Glomerular visceral epithelial cell (primary cell): ENCODE measurements at regions not wholly inside any gene's neighbourhood (a gene's known extent, or its start where the extent isn't known, plus 50 kb on each side); places are given as distances from the start of the nearest gene placed in this dataset.
"Not testable (repeated sequence)": the region's sequence is repeated elsewhere in the genome, so short reads cannot be mapped to it uniquely, and the experiment has no call there.

ENCODE experiments used
- DNase-seq: peaks from one replicate; pipeline ENCODE4 v3.0.0-alpha.2; 2016; ENCODE audit errors: extremely low spot score

DNA sequence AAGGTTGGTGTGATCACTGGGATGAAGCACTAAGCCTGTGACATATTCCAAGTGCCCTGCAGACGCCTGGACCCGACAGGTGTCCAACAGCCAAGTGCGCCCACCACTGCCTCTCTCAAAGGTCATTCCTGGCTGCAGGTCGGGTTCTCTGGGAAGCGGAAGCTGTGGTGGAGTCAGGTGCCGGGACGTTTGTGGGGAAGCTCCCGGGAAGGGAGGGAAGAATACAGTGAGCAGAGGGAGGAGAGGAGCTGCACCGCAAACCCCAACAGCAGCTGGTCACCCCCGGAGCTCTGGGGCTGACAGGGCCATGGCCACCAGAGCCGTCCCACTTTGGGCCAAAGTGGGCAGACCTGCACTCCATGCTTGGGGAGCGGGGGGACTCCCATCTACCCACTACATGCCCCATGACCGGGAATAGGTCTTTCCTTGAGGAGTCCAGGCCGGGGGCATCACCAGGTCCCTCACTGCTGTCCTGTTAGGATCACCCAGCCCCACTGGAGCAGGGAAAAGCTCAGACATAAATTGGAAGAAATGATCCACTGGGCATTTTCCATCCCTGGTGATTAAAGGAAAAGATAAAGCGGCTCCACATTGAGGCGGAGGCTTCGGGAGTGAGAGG lies 84.5 kb upstream of the PPP2R2D start:
- DNase-seq: no peak

DNA sequence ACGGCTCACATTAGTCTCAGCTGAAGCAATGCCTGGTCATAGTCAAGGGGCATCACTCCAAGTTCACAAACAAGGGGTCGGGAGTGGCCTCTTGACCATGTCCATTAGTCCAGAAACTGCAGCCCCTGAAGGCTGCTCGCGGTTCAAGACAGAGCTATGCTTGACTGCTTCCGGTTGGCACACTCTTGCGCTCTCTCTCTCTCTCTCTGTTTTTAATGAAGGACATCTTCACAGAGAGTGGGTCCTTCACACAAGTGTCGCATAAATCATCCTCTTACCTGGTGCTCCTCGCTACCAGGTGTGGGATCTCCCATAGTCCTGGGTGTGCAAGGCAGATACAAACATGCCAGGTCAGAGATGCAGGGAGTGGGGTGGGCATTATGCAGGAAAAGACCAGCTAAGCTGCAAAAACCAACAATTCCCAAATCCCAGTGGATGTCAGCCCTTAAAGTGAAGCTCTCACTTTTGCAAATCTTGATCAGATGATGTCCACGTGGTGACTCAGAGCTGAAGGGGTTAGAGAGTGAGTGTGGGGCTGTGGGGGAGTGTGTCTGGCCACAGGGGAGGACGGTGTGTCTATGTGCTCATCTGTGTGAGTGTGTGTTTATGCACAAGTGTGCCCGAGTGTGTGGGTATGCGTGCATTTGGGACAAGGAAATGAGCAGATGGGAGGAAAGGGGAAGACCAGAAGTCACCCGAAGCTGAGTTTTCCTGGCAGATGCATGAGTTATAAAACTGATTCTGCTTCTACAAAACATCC lies 83.7 kb upstream of the PPP2R2D start:
- DNase-seq: no peak

DNA sequence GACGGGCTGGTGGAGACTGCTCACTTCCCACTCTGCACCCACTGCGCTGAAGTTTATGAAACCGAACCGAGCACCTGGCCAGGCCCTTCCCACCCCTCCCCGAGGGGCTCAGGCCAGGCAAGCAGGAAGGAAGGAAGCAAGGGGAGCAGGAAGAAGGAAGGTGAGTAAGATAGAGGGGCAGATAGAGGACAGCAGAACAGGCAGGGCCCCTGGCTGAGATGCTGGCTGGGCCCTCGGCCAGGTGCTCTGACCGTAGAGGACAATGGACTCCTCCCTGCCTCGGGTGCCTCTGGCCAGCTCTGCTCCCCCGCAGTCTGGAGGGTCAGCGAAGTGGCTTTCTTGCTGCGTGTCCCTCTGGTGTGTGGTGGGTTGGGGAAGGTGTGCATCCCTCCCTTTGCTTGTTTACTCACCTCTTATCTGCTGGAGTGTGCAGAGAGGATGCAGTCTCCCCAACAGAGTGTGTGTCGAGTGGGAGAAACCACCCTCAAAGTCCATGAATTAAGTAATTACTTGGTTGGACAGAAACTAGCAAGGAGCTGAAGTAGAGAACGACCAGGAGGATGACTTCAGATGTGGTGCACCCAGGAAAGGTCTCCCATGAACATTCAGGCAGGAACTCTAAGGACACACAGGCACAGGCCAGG lies 82.8 kb upstream of the PPP2R2D start:
- no peak for DNase-seq

DNA sequence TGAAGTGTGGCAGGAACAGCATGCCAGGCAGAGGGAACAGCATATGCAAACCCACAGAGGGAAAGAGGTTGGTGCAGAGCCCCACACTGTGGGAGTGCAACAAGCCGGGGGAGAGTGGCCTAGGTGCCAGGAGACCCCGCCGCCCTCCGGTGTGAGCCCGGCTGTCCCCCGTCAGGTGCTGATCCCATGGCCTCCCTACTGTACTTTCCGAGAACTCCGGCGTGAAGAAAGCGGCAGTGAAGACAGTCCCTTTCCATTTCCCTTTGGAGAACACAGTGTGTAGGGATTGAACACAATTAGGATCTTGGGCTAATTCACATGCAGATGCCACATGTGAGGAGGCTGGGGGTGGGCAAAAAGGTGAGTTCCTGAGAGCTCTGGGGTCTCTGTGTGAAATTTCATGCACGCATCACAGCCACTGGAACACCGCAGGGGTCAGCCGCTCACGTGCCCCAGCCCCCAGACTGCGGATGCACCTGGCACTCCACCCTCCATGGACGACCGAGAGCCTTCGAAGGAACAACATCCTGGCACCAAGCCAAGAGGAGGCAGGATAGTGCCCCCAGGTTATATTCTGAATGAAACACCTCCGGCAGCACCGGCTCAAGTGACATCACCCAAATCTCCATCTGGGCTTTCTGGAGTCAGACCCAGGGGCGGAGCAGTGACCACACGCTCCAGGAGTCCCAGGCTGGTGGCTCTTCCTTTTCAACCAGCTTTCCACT lies 82.1 kb upstream of the PPP2R2D start:
- no peak for DNase-seq

DNA sequence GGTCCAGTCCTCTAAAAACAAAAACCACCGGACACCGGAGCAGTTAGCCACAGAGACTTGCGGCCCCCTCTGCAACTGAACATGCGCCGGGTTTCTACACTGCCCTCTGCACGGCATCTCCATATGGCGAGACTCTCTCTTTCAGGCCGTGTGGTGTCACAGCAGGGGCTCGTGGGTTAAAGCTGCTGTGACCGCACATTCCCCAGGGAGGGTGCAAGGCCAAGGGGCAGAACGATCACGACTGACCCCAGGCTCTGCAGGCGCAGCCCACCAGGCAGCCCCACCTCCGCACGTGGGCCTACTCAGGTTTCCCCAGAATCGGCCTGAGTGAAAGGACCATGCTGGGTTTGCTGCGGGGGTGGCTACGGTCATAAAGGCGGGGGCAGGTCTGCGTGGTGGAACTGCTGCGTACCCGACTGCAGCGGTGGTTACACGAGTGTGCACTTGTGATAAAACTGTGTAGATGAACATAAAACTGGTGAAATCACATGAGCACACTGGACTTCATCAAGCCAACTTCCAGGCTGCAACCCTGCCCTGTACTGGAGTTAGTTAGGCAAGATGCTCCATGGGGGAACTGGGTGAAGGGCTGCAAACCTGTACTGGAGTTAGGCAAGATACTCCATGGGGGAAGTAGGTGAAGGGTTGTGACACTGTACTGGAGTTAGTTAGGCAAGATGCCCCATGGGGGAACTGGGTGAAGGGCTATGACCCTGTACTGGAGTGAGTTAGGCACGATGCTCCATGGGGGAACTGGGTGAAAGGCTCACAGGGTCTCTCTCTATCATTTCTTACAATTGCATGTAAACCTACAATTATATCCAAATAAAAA lies 81.4 kb upstream of the PPP2R2D start:
- DNase-seq: no peak

DNA sequence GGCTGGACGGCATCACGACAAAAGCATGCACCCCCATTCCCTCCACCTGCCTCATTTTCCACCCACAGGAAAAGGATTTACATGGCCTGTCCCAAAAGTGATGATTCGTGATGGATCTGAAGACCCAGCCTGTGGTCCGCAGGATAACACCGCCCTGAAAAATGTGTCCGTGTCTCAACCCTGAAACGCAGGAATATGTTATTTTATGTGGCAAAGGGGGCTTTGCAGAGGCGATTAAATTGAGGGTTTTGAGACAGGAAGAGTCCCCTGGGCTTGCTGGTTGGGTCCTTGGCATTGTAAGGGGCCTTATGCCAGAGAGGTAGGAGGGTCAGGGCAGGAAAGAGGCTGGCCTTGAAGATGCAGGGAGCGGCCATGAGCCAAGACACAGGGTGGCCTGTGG lies 80.2 kb upstream of the PPP2R2D start:
- DNase-seq: no peak

DNA sequence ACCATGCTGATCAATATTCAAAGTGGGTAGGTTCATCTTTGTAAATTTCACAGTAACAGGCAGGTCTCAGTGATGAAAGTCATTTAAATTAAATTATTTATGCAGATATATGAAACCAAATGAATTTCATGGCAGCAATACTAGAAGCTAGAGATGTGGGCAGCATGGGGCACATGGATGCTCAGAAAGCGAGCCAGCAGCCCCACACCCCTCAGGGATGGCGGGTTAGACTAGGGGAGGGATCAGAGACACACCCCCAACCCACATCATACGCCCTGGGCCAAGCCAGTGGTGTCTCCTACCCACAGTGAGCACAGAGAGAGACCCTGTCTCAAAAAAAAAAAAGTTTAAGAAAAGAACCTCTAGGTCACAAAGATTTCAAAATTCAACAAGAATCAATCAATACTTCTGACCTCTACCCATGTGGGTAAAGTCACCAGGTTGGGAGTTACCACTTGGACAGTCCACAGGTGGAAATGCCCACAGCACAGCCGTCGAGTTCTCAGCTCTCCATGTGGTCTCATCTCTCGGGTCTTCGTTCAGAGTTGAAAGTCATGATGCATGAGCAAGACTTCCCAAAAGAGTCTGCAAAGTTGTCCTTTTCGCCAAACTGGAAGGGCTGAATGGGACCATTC lies 79.3 kb upstream of the PPP2R2D start:
- DNase-seq: no peak

DNA sequence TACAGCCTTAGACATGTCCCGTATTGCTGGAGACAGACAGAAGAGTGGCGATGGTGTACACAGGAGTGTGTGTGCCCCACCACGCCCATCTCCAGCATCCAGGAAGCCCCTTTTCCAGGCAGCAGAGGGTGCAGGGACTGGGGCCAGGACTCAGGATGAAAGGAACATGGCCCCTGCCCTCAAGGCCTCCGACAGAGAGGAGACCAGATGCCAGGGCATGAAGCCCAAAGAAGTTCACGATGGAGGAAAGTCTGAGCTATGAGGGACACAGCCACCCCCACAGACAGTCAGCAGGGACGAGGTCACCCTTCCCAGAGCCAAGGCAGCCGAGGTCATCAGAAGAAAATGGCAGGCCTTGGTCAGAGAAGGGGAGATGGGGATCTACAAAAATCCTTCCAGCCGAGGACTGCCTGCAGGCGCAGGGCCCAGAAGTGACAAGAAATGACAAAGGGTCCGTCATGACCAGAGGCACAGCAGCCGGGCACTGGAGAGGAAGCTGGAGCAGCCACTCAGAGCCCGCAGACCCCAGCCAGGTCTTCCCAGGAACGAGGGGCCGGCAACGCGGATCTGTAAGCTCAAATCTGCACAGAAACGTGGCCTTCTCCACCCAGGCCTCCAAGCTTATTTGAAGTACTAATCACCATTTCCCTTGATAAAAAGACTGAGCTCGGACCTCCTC lies 78.7 kb upstream of the PPP2R2D start:
- no peak for DNase-seq

DNA sequence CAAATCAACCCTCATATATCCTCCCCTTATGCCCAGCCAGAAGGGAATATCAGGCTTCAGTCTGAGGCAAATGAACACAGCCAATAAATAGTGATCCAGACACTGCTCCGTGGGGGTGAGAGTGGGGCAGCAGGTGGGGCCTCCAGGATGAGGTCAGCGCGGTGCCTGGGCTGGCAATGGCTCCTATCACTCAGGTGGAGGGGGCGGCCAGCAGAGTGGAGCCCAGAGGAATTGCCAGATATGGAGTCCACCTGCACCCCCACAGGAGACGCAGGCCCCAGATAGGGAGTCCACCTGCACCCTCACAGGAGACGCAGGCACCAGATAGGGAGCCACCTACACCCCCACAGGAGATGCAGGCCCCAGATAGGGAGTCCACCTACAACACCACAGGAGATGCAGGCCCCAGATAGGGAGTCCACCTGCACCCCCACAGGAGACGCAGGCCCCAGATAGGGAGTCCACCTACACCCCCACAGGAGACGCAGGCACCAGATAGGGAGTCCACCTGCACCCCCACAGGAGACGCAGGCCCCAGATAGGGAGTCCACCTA lies 78.0 kb upstream of the PPP2R2D start:
- no peak for DNase-seq

DNA sequence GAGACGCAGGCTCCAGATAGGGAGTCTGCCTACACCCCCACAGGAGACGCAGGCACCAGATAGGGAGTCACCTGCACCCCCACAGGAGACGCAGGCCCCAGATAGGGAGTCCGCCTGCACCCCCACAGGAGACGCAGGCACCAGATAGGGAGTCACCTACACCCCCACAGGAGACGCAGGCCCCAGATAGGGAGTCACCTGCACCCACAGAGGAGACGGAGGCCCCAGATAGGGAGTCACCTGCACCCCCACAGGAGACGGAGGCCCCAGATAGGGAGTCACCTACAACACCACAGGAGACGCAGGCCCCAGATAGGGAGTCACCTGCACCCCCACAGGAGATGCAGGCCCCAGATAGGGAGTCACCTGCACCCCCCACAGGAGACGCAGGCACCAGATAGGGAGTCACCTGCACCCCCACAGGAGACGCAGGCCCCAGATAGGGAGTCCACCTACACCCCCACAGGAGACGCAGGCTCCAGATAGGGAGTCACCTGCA lies 77.2 kb upstream of the PPP2R2D start:
- not testable (repeated sequence) for DNase-seq

DNA sequence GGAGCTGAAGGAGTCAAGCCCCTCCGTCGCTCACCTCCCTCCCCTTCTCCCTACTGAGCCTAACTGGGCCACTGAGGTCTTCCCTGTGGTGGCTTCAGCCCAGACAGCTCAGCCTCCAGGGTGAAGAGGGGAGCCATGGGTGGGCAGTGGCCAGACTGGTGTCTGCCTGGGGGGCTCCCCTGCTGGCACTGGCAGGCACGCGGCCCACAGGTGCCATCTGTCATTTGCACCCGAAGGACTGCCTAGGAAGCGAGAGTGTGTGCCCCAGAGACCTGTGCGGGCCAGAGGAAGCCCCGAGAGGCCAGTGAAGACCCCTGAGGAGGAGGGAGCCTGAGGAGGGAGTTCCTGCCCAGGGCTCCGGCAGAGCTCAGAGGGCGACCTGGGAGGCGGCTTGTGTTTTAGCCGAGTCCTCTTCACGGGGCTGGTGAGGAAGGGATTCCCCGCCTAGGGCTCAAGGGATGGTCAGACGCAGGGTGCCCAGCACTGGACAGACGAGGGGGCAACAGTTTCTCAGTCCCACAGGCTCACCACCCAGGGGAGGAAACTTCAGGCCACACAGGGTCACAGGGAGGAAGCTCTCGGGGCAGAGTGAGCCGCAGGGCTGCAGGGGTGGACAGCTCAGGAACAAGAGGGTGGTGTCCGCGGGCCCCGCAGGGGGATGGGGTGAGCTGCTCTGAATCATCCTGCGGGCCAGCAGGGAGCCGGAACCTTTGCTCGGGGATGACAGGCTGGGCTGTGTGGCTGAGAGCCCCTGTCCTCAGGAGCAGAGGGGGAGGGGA lies 76.2 kb upstream of the PPP2R2D start:
- no peak for DNase-seq

DNA sequence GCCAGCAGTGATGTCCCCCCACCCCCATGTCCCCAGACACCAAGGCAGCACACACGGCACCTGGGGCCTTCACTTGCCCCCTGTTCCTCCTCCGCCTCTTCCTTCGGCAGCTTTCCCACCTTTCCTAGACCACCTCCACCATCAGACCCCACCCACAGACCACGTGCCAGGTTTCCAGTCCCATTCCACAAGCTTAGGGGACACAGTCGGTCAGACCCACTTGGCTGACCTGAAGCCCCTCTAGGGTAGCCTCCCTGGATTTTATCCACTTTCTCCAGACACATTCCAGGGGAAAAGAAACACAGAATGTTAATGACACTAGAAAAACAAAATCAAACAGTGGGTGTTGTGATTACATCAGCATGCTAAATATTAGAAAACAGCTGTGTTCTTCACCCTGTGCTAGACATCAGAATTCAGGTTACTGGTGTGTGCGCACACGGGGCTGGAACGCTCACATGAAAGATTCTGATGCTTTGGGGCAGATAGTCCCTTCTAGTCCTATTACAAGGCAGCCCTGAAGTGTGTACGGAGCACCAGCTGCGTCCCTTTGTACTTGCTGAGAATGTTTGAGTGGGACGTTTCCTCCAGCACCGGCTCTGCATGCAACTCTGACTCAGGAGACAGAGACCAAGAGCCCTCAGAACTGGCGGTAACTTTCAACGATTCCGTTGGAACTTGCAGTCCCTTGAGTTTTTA lies 75.5 kb upstream of the PPP2R2D start:
- no peak for DNase-seq

DNA sequence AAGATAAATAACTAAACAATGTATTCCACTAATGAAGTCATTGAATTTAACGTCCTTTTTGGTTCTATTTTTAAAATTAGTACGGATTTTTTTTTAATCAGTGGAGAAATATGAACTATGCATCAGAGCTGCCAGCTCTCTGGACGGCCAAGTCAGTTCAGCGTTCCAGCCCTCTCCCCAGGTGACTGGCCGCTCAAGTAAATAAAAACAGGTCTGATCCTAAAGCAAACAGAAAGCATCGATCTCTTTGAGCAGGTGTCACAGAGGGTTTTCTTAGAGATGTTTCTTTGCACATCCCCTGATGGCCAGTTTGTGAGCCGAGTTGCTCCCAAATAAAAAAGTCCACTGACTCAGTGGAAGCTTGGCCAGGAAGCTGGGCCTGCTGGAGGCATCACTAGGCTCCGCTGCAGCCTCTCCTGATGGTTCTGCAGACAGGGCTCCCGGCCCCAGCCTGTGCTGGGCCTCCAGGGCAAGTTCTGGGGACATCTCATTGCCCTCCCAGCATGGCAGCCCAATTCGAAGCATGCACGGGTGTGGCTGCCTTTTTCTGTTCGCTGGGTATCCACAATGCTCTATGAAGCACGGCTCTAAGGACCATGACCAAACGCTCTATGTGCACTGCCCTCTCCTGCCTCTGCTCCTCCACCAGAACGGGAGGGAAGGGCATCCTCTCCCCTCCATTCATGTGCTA lies 74.7 kb upstream of the PPP2R2D start:
- no peak for DNase-seq

DNA sequence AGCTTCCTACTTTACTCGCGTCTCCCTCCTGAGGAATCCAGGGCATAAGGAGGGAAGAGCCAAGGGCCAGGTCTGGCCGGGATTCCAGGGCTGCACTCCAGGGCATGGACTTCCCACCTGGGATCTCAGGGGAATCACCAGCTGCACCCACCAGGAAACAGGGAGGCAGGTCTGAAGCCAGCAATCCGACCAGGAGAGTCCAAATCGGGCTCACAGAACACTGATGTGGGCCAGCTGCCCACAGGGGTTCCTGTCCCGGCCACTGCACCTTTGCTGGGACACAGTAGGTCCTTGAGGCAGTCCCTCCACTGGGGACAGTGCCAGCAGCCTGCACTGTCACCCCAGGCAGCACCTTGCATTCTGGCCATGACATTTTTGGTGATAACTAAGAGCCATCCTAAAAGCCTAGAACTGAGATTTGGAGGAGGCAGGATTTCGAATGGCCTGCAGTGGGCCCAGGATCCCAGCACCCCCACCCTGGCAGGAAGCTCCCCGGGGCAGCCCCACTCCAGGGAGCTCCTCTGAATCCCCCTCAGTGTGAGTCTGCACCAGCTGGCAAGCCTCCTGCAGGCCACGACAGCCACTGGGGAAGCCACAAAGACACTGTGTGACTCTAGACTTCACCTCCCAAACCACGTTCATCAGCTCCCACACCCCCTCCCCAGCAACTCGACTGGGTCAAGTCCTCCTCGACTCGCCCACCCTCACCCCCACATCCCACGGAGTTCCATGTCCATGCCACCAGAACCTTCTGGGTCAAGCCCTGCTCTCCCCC lies 71.5 kb upstream of the PPP2R2D start:
- no peak for DNase-seq

DNA sequence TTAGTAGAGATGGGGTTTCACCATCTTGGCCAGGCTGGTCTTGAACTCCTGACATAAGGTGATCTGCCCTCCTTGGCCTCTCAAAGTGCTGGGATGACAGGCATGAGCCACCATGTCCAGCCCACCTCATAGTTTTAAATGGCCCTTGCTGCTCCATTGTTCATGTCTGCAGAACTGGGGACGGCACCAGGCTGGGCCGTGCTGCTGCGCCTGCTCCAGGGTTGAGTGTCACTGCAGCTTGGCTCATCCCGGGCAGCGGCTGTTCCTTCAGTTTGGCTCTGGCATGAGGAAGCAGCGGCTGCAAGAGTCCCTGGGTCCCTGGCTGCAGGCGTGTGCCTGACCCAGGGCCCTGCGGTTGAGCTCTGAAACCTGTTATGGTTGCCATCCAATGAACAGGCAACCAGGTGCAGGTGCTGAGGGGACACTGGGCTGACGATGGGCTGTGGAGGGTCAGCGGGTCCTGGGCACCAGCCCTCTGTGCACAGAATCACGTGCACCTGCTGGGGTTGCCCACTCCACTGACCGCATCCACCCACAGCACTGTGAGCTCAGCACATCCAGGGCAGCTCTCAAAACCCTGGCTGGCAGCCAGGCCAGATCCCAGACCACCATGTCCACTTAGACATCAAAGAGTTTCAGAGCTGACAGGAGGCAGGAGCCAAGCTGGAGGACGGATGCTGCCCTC lies 70.2 kb upstream of the PPP2R2D start:
- DNase-seq: no peak

DNA sequence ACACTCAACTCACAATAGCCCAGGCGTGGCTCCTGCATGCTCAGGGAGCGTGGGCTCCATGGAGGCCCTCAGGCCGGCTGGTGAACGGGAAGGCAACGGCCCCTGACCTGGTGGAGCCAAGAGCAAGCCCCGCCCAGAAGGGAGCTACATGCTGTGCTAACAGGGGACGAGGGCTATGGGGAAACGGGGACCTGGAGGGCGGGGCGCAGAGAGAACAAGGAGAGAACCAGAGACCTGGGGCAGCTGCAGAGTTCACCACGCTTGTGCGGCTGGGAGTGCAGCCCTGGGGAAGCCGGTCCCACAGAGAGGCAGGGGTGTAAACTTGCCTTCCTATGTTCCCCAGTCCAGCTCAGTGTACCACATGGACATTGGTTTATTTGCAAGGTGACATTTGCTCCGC lies 69.2 kb upstream of the PPP2R2D start:
- no peak for DNase-seq
